PC-9 (cell line): ENCODE measurements at regions not wholly inside any gene's neighbourhood (a gene's known extent, or its start where the extent isn't known, plus 50 kb on each side); places are given as distances from the start of the nearest gene placed in this dataset.

Experiments
- BruUV-seq: library from RNA; stranded (reverse); fragments of 400-500 nt; replicated peaks from 2 replicates; lab custom pipeline; 2021; lab: Mats Ljungman, UMichigan
- CTCF ChIA-PET: fragments of 300-600 bp; sonication (Branson Sonifier 250); formaldehyde crosslinking; loops from one replicate; lab custom pipeline; 2022; ENCODE audit warnings: antibody characterized with exemption; lab: Charles Lee
- POLR2A ChIA-PET: fragments of 300-600 bp; sonication (Branson Sonifier 250); formaldehyde crosslinking; loops from one replicate; lab custom pipeline; 2022; ENCODE audit warnings: antibody characterized with exemption; ENCODE audit not compliant: unreplicated experiment; lab: Charles Lee
- DNase-seq, 2 experiments: peaks; one replicate each; pipeline versions ENCODE4 v3.0.0 to v3.0.0-alpha.2; 2015 to 2022; ENCODE audit warnings: mixed read lengths in 1 of 2
- H2AFZ ChIP-seq: fragments of 200-600 bp; sonication (generic); 2 replicates; pipeline ENCODE4 v1.8.1; 2017; ENCODE audit warnings: antibody characterized with exemption
- H3F3A ChIP-seq: fragments of 200-600 bp; sonication (generic); 2 replicates; pipeline ENCODE4 v1.8.1; 2017; ENCODE audit warnings: antibody characterized with exemption, mild to moderate bottlenecking, low read depth; ENCODE audit not compliant: insufficient read depth
- H3K27ac ChIP-seq: fragments of 200-600 bp; sonication (generic); 2 replicates; pipeline ENCODE4 v1.6.1; 2016; ENCODE audit warnings: mixed run types
- H3K27me3 ChIP-seq: fragments of 200-600 bp; sonication (generic); 2 replicates; pipeline ENCODE4 v1.6.1; 2016; ENCODE audit warnings: low read depth, mixed run types; ENCODE audit not compliant: insufficient read depth
- H3K36me3 ChIP-seq: fragments of 200-600 bp; sonication (generic); 2 replicates; pipeline ENCODE4 v1.6.1; 2016; ENCODE audit warnings: low read depth, mixed run types
- H3K4me1 ChIP-seq: fragments of 200-600 bp; sonication (generic); replicated peaks from 2 replicates; pipeline ENCODE4 v1.6.1; 2016; ENCODE audit warnings: mixed run types; ENCODE audit not compliant: insufficient read depth
- H3K4me2 ChIP-seq: fragments of 200-600 bp; sonication (generic); 2 replicates; pipeline ENCODE4 v1.6.1; 2017; ENCODE audit warnings: mixed run types
- H3K4me3 ChIP-seq: fragments of 200-600 bp; sonication (generic); 2 replicates; pipeline ENCODE4 v1.6.1; 2016; ENCODE audit warnings: mixed run types
- H3K79me2 ChIP-seq: fragments of 200-600 bp; sonication (generic); 2 replicates; pipeline ENCODE4 v1.6.1; 2017; ENCODE audit warnings: low read depth, mixed run types
- H3K9me2 ChIP-seq: fragments of 200-600 bp; sonication (generic); 2 replicates; pipeline ENCODE4 v1.8.1; 2017; ENCODE audit warnings: mild to moderate bottlenecking; ENCODE audit not compliant: insufficient read depth
- H3K9me3 ChIP-seq: fragments of 200-600 bp; sonication (generic); 2 replicates; pipeline ENCODE4 v1.8.1; 2016; ENCODE audit warnings: low read depth; ENCODE audit not compliant: insufficient read depth
- H4K20me1 ChIP-seq: fragments of 200-600 bp; sonication (generic); 2 replicates; pipeline ENCODE4 v1.8.1; 2017; ENCODE audit not compliant: insufficient read depth
- CTCF ChIP-seq: fragments of 200-600 bp; sonication (generic); conservative IDR thresholded peaks from 2 replicates; pipeline ENCODE4 v1.6.1; 2017; ENCODE audit warnings: mixed run types, antibody characterized with exemption, mild to moderate bottlenecking, moderate library complexity
- EZH2 ChIP-seq: fragments of 200-600 bp; sonication (generic); IDR thresholded peaks from 2 replicates; pipeline ENCODE4 v1.8.0; 2017; ENCODE audit warnings: antibody characterized with exemption, low read depth
- intact Hi-C: fragments of 100-400 bp; cut with micrococcal nuclease; formaldehyde crosslinking; loops from one replicate; pipeline ENCODE4 v1.10.0; 2022; ENCODE audit not compliant: unreplicated experiment

GRCh38 chr4:189530848-189531247, 409.8 kb upstream of the FRG1 start:
- no peaks in the 10 kb centered on the region for H3K36me3 ChIP-seq
- no peak overlapping the region for H3K4me3 ChIP-seq
- intact Hi-C loops, result no loop called here
- ChIA-PET POLR2A (no interaction called here), CTCF (no interaction called here)
- H3K27me3 ChIP-seq, result no peaks in the 10 kb centered on the region
- no peak overlapping the region for H2AFZ ChIP-seq
- no TSS peak for BruUV-seq
- no peaks in the 10 kb centered on the region for H3K9me3 ChIP-seq
- no peak for TF ChIP-seq CTCF
- TF ChIP-seq EZH2, result no peak
- no peaks in the 10 kb centered on the region for H3F3A ChIP-seq
- H3K4me1 ChIP-seq, result no peaks in the 10 kb centered on the region
- no peaks in the 10 kb centered on the region for H3K79me2 ChIP-seq
- no peak overlapping the region for H3K4me2 ChIP-seq
- no peak for DNase-seq
- H3K9me2 ChIP-seq, result no peaks in the 10 kb centered on the region
- no peaks in the 10 kb centered on the region for H4K20me1 ChIP-seq
- no peak overlapping the region for H3K27ac ChIP-seq

GRCh38 chr4:189533603-189534002, 407.1 kb upstream of the FRG1 start:
- no peaks in the 10 kb centered on the region for H3K9me2 ChIP-seq
- no peak for DNase-seq
- no TSS peak for BruUV-seq
- no peak for TF ChIP-seq CTCF
- no peak for TF ChIP-seq EZH2
- H3K4me2 ChIP-seq, result no peak overlapping the region
- no peaks in the 10 kb centered on the region for H3K27me3 ChIP-seq
- no peaks in the 10 kb centered on the region for H3K36me3 ChIP-seq
- H3K9me3 ChIP-seq, result no peaks in the 10 kb centered on the region
- H3K79me2 ChIP-seq, result no peaks in the 10 kb centered on the region
- no peaks in the 10 kb centered on the region for H3K4me1 ChIP-seq
- no peak overlapping the region for H3K27ac ChIP-seq
- intact Hi-C loops, result no loop called here
- ChIA-PET POLR2A (no interaction called here), CTCF (no interaction called here)
- no peaks in the 10 kb centered on the region for H4K20me1 ChIP-seq
- H3F3A ChIP-seq, result no peaks in the 10 kb centered on the region
- H2AFZ ChIP-seq, result no peak overlapping the region
- H3K4me3 ChIP-seq, result no peak overlapping the region

- Histone ChIP-seq H3K27me3 (0 out of 2 replicates have a peak, but pooled peaks cover under 1% of the 10 kb centered on the region), H3K4me2 (no peak overlapping the region), H3K27ac (no peak overlapping the region), H3K36me3 (no peaks in the 10 kb centered on the region), H2AFZ (no peak overlapping the region), H4K20me1 (no peaks in the 10 kb centered on the region), H3K9me3 (no peaks in the 10 kb centered on the region), H3K4me1 (no peaks in the 10 kb centered on the region), H3F3A (no peaks in the 10 kb centered on the region), H3K4me3 (no peak overlapping the region), H3K9me2 (no peaks in the 10 kb centered on the region), H3K79me2 (no peaks in the 10 kb centered on the region)
- DNase-seq, result no peak
- ChIA-PET POLR2A (no interaction called here), CTCF (no interaction called here)
- intact Hi-C loops, result no loop called here
- no TSS peak for BruUV-seq
- TF ChIP-seq CTCF (no peak), EZH2 (no peak)
Observed at GRCh38 chr4:189547559-189547958, 393.1 kb upstream of the FRG1 start.
